Caco-2 (cell line): ENCODE measurements at regions not wholly inside any gene's neighbourhood (a gene's known extent, or its start where the extent isn't known, plus 50 kb on each side); places are given as distances from the start of the nearest gene placed in this dataset.
A peak's percentile ranks its signal among the peaks of the same experiment; 100 is the strongest.

Experiments
- BruUV-seq: library from RNA; stranded (reverse); fragments of 400-500 nt; replicated peaks from 2 replicates; lab custom pipeline; 2021; lab: Mats Ljungman, UMichigan
- CTCF ChIA-PET: fragments of 300-600 bp; sonication (Branson Sonifier 250); formaldehyde crosslinking; loops from one replicate; lab custom pipeline; 2022; ENCODE audit warnings: antibody characterized with exemption; lab: Charles Lee
- POLR2A ChIA-PET: fragments of 300-600 bp; sonication (Branson Sonifier 250); formaldehyde crosslinking; loops from one replicate; lab custom pipeline; 2022; ENCODE audit warnings: antibody characterized with exemption; lab: Charles Lee
- DNase-seq, 2 experiments: peaks; one replicate each; pipeline versions ENCODE4 v3.0.0 to v3.0.0-alpha.2; 2020 to 2022
- H3K27me3 ChIP-seq: replicated peaks from 2 replicates; pipeline ENCODE4 v1.6.0; 2011; ENCODE audit warnings: low read length; ENCODE audit not compliant: control insufficient read depth, insufficient read depth
- H3K36me3 ChIP-seq: 2 replicates; pipeline ENCODE4 v1.5.1; 2011; ENCODE audit warnings: low read length; ENCODE audit not compliant: control insufficient read depth, insufficient read depth
- H3K4me1 ChIP-seq: fragments of 250-450 bp; sonication (Bioruptor Pico); 2 replicates; pipeline ENCODE4 v1.5.1; 2020; ENCODE audit warnings: mild to moderate bottlenecking
- H3K4me3 ChIP-seq: 2 replicates; pipeline ENCODE4 v1.5.1; 2011; ENCODE audit warnings: low read depth, mild to moderate bottlenecking, control low read depth, low read length
- H3K9me3 ChIP-seq: fragments of 250-450 bp; sonication (Bioruptor Pico); 2 replicates; pipeline ENCODE4 v1.5.1; 2020; ENCODE audit warnings: mild to moderate bottlenecking, moderate library complexity
- H3K27ac Mint-ChIP-seq: one replicate; pipeline ENCODE4 v1.8.0; 2022; ENCODE audit warnings: mixed read lengths; ENCODE audit not compliant: unreplicated experiment
- H3K27me3 Mint-ChIP-seq: one replicate; pipeline ENCODE4 v1.8.0; 2022; ENCODE audit warnings: mixed read lengths; ENCODE audit not compliant: insufficient read depth, unreplicated experiment
- H3K36me3 Mint-ChIP-seq: one replicate; pipeline ENCODE4 v1.8.0; 2022; ENCODE audit warnings: mild to moderate bottlenecking, mixed read lengths; ENCODE audit not compliant: insufficient read depth, unreplicated experiment
- H3K4me1 Mint-ChIP-seq: one replicate; pipeline ENCODE4 v1.8.0; 2022; ENCODE audit warnings: low read depth, mixed read lengths; ENCODE audit not compliant: unreplicated experiment
- H3K4me3 Mint-ChIP-seq: one replicate; pipeline ENCODE4 v1.8.0; 2022; ENCODE audit warnings: mild to moderate bottlenecking, moderate library complexity, mixed read lengths; ENCODE audit not compliant: unreplicated experiment
- H3K9me3 Mint-ChIP-seq: one replicate; pipeline ENCODE4 v1.8.0; 2022; ENCODE audit warnings: mixed read lengths; ENCODE audit not compliant: unreplicated experiment
- intact Hi-C: fragments of 100-400 bp; cut with micrococcal nuclease; formaldehyde crosslinking; loops from one replicate; pipeline ENCODE4 v1.10.0; 2022; ENCODE audit not compliant: unreplicated experiment
- TF ChIP-seq, protein P1 (sequence below), 2 experiments: fragments of 200-600 bp in 1 of 2; IDR thresholded peaks; 1 replicate in 1 of 2; 2 replicates in 1 of 2; pipeline versions ENCODE4 v1.5.1 to v1.8.0; 2011 to 2022; ENCODE audit warnings: antibody characterized with exemption in 1 of 2, control low read depth in 1 of 2, inconsistent platforms in 1 of 2, low read depth in 1 of 2, low read length in 1 of 2, mild to moderate bottlenecking in 1 of 2, moderate library complexity in 1 of 2; ENCODE audit not compliant: insufficient read depth in 1 of 2, severe bottlenecking in 1 of 2, unreplicated experiment in 1 of 2

DNA sequence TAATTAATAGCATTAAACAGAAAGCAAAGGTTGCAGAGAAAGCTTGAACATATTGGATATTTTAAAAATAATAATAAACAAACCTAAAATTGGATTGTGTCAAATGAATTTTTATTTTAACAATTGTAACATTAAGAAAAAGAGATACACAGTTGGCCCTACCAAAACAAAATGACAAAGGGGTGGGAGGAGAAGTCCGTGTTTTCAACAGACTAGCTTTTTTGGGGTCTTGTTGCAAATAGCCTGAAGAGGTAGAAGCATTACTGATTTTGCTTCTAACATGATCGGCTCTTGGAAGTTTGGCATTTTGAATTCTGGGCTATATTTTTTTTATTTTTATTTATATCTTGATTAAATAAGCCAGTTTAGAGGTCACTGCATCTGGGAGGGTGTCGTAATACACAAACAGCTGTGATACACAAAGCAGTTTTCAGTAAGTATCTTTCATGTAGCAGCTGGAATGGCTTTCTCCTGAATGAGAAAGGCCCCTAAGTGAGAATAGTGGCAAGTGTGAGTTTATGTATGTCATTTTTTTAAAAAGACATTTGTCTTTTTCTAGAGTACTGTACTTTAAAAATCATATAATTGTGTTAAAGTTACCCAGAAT lies 85.5 kb upstream of the ZNF217 start:
- no peaks in the 10 kb centered on the region for H3K27me3 ChIP-seq
- Mint-ChIP-seq H3K4me3 (peak overlapping the region; percentile 73), H3K4me1 (peaks cover 43% of the 10 kb centered on the region), H3K27me3 (no peaks in the 10 kb centered on the region), H3K9me3 (no peaks in the 10 kb centered on the region), H3K36me3 (peaks cover 25% of the 10 kb centered on the region), H3K27ac (peak overlapping the region; percentile 88)
- intact Hi-C loops = loop anchor here (1.0 to 10.0 kb wide), 9 partner anchors 27 to 386 kb away; no protein-coding TSS in a partner anchor
- CTCF ChIA-PET = interaction anchor here (0.7 to 3.1 kb wide), 9 partner anchors 12 to 261 kb away, joined by 3 to 15 read pairs (median 4); partner anchors contain the start of gene ZNF217
- POLR2A ChIA-PET = interaction anchor here (0.8 to 1.1 kb wide), 2 partner anchors 18 to 58 kb away, joined by 3 to 4 read pairs; no protein-coding TSS in a partner anchor
- H3K4me1 ChIP-seq = peaks cover 52% of the 10 kb centered on the region
- H3K36me3 ChIP-seq = no peaks in the 10 kb centered on the region
- TF ChIP-seq, protein P1, sequence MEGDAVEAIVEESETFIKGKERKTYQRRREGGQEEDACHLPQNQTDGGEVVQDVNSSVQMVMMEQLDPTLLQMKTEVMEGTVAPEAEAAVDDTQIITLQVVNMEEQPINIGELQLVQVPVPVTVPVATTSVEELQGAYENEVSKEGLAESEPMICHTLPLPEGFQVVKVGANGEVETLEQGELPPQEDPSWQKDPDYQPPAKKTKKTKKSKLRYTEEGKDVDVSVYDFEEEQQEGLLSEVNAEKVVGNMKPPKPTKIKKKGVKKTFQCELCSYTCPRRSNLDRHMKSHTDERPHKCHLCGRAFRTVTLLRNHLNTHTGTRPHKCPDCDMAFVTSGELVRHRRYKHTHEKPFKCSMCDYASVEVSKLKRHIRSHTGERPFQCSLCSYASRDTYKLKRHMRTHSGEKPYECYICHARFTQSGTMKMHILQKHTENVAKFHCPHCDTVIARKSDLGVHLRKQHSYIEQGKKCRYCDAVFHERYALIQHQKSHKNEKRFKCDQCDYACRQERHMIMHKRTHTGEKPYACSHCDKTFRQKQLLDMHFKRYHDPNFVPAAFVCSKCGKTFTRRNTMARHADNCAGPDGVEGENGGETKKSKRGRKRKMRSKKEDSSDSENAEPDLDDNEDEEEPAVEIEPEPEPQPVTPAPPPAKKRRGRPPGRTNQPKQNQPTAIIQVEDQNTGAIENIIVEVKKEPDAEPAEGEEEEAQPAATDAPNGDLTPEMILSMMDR (IDR thresholded peaks at IDR 0.05; ENCODE audit: insufficient read depth in 1 of 2, low read depth in 1 of 2, low read length in 1 of 2, severe bottlenecking in 1 of 2, unreplicated experiment in 1 of 2) = no peak
- no peak overlapping the region; the same call in 1 of the 2 replicates for H3K4me3 ChIP-seq
- no peaks in the 10 kb centered on the region for H3K9me3 ChIP-seq
- DNase-seq = peak in 1 of 2 experiments; percentile 5
- BruUV-seq = no TSS peak

DNA sequence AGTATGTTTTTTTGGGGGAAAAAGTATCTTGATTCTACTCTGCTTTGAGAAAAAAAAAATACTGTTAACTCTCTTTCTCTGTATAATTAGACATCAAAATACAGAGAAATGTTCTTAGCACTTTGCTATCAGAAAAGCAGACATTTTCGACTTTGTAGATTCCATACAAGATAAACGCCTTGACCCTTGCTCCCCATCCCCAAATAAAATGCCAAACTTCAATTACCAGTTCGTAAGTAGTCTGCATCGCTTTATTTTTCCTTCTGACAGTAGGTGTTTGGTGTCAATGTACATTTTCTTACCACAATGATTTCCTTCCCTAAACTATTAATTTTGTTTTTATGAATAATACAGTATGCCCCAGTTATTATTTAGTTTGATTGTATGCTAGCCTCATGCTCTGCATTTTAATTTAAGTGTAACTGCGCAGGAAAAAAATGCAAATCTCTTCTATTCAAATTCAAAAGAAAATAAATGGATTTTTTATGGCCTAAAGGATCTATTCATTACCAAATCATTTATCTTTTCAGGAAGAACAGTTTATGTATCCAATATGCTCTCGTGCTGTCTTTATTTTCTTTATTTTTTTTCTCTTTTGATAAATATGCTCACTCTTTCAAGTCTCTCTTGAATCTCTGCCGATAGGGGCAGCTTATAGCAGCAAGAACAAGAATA lies 84.8 kb upstream of the ZNF217 start:
- Histone ChIP-seq H3K36me3 (no peaks in the 10 kb centered on the region), H3K9me3 (no peaks in the 10 kb centered on the region), H3K4me3 (peak overlapping the region; percentile 6; the same call in 1 of the 2 replicates), H3K27me3 (no peaks in the 10 kb centered on the region), H3K4me1 (peaks cover 52% of the 10 kb centered on the region)
- CTCF ChIA-PET = interaction anchor here (0.7 to 3.1 kb wide), 14 partner anchors 11 to 261 kb away, joined by 3 to 23 read pairs (median 6); partner anchors contain the start of gene ZNF217
- BruUV-seq = TSS peak; percentile 82
- no peaks in the 10 kb centered on the region for H3K27me3 Mint-ChIP-seq
- TF ChIP-seq, protein P1 (IDR thresholded peaks at IDR 0.05; ENCODE audit: insufficient read depth in 1 of 2, low read depth in 1 of 2, low read length in 1 of 2, severe bottlenecking in 1 of 2, unreplicated experiment in 1 of 2) = peak in 1 of 2 experiments; percentile 34
- H3K9me3 Mint-ChIP-seq = no peaks in the 10 kb centered on the region
- peak overlapping the region; percentile 73 for H3K4me3 Mint-ChIP-seq
- H3K4me1 Mint-ChIP-seq = peaks cover 43% of the 10 kb centered on the region
- DNase-seq = no peak
- peaks cover 25% of the 10 kb centered on the region for H3K36me3 Mint-ChIP-seq
- intact Hi-C loops = loop anchor here (1.0 to 10.0 kb wide), 9 partner anchors 26 to 386 kb away; no protein-coding TSS in a partner anchor
- POLR2A ChIA-PET = interaction anchor here (0.8 to 1.7 kb wide), 6 partner anchors 17 to 86 kb away, joined by 3 to 16 read pairs (median 4); no protein-coding TSS in a partner anchor
- peak overlapping the region; percentile 88 for H3K27ac Mint-ChIP-seq
